BLaER1 treated with 17β-estradiol and CSF1 and Interleukin-3, amounts not matched to agents 10 nM and 100 nM (cell line): ENCODE measurements at regions not wholly inside any gene's neighbourhood (a gene's known extent, or its start where the extent isn't known, plus 50 kb on each side); places are given as distances from the start of the nearest gene placed in this dataset.

Source experiments
- H3K27ac ChIP-seq, 11 experiments: shearing (Covaris generic); formaldehyde crosslinking; 2 replicates each; pipeline ENCODE4 v1.8.1; 2022
- H3K27me3 ChIP-seq, 11 experiments: shearing (Covaris generic); formaldehyde crosslinking; 2 replicates each; pipeline ENCODE4 v1.8.1; 2022
- H3K36me3 ChIP-seq, 11 experiments: shearing (Covaris generic); formaldehyde crosslinking; 2 replicates each; pipeline ENCODE4 v1.8.1; 2022
- H3K4me1 ChIP-seq, 10 experiments: shearing (Covaris generic); formaldehyde crosslinking; 2 replicates each; pipeline ENCODE4 v1.8.1; 2022
- H3K4me2 ChIP-seq, 11 experiments: shearing (Covaris generic); formaldehyde crosslinking; 2 replicates each; pipeline ENCODE4 v1.8.1; 2022
- H3K4me3 ChIP-seq, 10 experiments: shearing (Covaris generic); formaldehyde crosslinking; 2 replicates each; pipeline ENCODE4 v1.8.1; 2022
- H3K9ac ChIP-seq, 11 experiments: shearing (Covaris generic); formaldehyde crosslinking; 2 replicates each; pipeline ENCODE4 v1.8.1; 2022
- H3K9me3 ChIP-seq, 11 experiments: shearing (Covaris generic); formaldehyde crosslinking; replicated peaks in 1 of 11; 2 replicates each; pipeline ENCODE4 v1.8.1; 2022
- H4K20me1 ChIP-seq, 11 experiments: shearing (Covaris generic); formaldehyde crosslinking; 2 replicates each; pipeline ENCODE4 v1.8.1; 2022
- Cebpa-rat ChIP-seq, 11 experiments: shearing (Covaris generic); IDR thresholded peaks; 2 replicates each; pipeline ENCODE4 v1.8.1; 2022

DNA sequence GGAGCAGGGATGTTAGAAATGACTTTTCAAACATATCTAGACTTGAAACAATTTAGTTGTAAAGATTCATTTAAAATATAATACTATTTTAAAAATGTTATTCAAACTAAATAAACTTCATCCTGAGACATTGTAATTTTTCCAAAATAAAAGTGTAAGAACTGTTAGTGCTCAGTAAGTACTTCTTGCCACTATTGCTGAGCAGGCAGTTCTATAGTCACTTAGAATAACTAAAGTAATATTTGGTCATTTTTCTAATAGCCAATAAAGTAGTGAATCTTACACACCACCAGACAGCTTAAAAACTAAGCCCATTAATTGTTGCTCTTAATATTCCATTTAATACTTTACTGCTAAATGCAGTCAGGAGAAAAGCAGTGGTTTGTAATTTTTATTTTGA, 1120.0 kb upstream of the CDH10 start:
- H3K9me3 ChIP-seq = peaks cover 8 to 12% (median 12%) of the 10 kb centered on the region in 11 experiments; a peak in 19 of 22 replicates
- no peaks in the 10 kb centered on the region for H4K20me1 ChIP-seq
- no peak overlapping the region for H3K4me2 ChIP-seq
- no peaks in the 10 kb centered on the region for H3K4me1 ChIP-seq
- no peak overlapping the region for H3K4me3 ChIP-seq
- H3K36me3 ChIP-seq = no peaks in the 10 kb centered on the region
- H3K9ac ChIP-seq = no peak overlapping the region
- H3K27me3 ChIP-seq = no peaks in the 10 kb centered on the region
- H3K27ac ChIP-seq = no peak overlapping the region
- TF ChIP-seq Cebpa-rat (IDR thresholded peaks at IDR 0.05) = no peak

DNA sequence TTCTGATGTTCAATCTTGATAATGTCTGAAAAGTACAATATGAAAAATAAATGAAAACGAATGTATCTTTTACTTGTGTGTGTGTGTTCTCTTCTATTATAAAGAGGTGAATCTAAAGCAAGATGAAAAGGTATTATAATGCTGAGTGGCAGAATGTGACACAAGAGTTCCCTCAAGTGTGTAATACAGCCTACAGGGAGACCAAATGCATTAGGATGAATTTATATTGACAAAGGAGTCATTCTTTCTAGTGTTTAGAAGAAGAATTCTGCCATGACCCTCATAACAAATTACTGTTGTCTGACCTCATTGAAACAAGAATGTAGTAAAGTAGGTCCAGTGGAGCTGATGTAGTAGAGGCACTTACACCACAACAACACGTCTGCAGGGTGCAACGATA, 1119.0 kb upstream of the CDH10 start:
- H3K27me3 ChIP-seq = no peaks in the 10 kb centered on the region
- H3K36me3 ChIP-seq = no peaks in the 10 kb centered on the region
- peaks cover under 1 to 3% (median 2%) of the 10 kb centered on the region in 11 experiments; a peak in 17 of 22 replicates for H3K9me3 ChIP-seq
- H4K20me1 ChIP-seq = no peaks in the 10 kb centered on the region
- H3K4me2 ChIP-seq = no peak overlapping the region
- no peaks in the 10 kb centered on the region for H3K4me1 ChIP-seq
- no peak overlapping the region for H3K4me3 ChIP-seq
- no peak overlapping the region for H3K9ac ChIP-seq
- no peak for TF ChIP-seq Cebpa-rat (IDR thresholded peaks at IDR 0.05)
- H3K27ac ChIP-seq = no peak overlapping the region

DNA sequence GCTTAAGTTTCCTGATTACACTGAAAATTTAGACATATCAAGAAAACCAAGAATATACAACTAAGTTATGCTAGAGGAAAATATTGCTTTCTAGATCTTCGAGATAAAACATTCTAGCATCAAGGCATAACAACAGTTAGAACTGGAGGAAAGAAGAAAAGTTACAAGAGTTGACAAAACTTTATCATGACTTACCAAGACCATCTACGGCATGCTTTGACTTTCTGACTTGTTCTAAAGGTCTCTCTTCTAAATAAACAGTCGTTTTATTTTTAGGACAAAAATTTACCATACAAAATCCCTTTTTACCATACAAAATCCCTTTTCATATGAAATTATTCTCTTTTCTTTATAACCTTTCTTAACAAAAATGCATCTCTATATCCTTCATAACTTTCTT, 1110.1 kb upstream of the CDH10 start:
- no peak for TF ChIP-seq Cebpa-rat (IDR thresholded peaks at IDR 0.05)
- no peak overlapping the region for H3K9ac ChIP-seq
- no peaks in the 10 kb centered on the region for H3K4me1 ChIP-seq
- peaks cover 35 to 45% (median 39%) of the 10 kb centered on the region in 11 experiments for H3K9me3 ChIP-seq
- H3K27ac ChIP-seq = no peak overlapping the region
- H3K36me3 ChIP-seq = no peaks in the 10 kb centered on the region
- no peaks in the 10 kb centered on the region for H3K27me3 ChIP-seq
- no peak overlapping the region for H3K4me2 ChIP-seq
- H4K20me1 ChIP-seq = no peaks in the 10 kb centered on the region
- no peak overlapping the region for H3K4me3 ChIP-seq

DNA sequence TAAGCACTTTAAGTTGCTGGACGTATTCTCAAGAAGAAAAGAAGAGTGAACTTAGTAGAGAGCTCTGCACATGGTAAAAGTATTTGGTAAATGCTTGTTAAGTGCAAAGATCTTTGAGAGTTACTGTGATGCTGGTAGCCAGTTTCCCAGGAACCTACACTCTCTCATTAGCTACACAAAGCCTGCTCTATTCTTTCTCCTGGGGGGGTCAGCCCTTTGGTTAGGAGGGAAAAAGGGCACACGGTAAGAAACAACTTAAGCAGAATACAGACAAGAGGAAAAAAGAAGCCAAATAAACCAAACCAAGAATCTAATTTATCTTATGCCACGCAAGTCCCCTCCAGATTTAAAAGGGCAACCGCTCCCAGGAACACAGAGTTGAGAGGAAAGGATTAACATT, 1100.1 kb upstream of the CDH10 start:
- Histone ChIP-seq H4K20me1 (no peaks in the 10 kb centered on the region), H3K4me1 (no peaks in the 10 kb centered on the region), H3K36me3 (no peaks in the 10 kb centered on the region), H3K27me3 (no peaks in the 10 kb centered on the region), H3K4me3 (no peak overlapping the region), H3K4me2 (no peak overlapping the region), H3K9me3 (no peaks in the 10 kb centered on the region), H3K9ac (no peak overlapping the region), H3K27ac (no peak overlapping the region)
- no peak for TF ChIP-seq Cebpa-rat (IDR thresholded peaks at IDR 0.05)

DNA sequence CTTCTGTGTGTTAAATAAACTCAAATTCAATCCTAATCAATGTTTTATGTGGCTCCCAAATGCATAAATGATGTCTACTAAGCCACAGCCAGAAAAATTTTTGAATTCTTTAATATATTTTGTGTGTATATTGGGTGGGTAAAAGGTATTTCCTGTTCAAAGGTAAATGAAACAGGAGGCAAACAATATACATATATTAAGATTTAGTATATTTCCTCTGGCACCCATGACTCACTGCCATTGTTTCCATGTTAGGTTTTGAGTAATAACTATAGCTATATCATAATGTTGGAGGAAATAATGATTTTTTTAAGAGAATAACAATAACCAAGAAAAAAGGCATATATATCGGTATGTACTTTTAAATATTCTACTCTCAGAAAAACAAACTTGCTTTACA, 1071.9 kb upstream of the CDH10 start:
- Histone ChIP-seq H3K9ac (no peak overlapping the region), H3K4me2 (no peak overlapping the region), H3K27me3 (no peaks in the 10 kb centered on the region), H4K20me1 (no peaks in the 10 kb centered on the region), H3K9me3 (no peaks in the 10 kb centered on the region), H3K36me3 (no peaks in the 10 kb centered on the region), H3K4me1 (peaks cover 0 to 9% (median 6%) of the 10 kb centered on the region in 10 experiments; a peak in 8 of 20 replicates), H3K27ac (no peak overlapping the region), H3K4me3 (no peak overlapping the region)
- TF ChIP-seq Cebpa-rat (IDR thresholded peaks at IDR 0.05) = no peak

DNA sequence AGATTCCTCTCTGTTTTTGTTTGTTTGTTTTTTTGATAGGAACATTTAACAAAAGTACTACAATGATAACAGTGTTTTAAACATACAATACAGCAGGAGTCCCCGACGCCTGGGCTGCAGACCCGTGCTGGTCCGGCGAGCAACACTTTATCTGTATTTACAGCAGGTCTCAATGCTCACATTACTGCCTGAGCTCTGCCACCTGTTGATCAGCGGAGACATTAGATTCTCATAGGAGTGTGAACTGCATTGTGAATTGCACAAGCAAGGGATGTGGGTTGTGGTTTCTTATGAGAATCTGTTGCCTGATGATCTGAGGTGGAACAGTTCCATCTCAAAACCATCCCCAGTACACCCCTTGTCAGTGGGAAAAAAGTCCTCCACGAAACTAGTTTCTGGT, 1068.5 kb upstream of the CDH10 start:
- Histone ChIP-seq H3K4me3 (no peak overlapping the region), H4K20me1 (no peaks in the 10 kb centered on the region), H3K4me2 (peak overlapping the region in 6 of 11 experiments; percentile 0 to 35 (median 15); a peak in 5 of 22 replicates), H3K36me3 (no peaks in the 10 kb centered on the region), H3K4me1 (peaks cover 0 to 9% (median 6%) of the 10 kb centered on the region in 10 experiments; a peak in 8 of 20 replicates), H3K9me3 (no peaks in the 10 kb centered on the region), H3K27ac (peak overlapping the region in 2 of 11 experiments; percentile 13 to 26; a peak in 1 of 22 replicates), H3K9ac (no peak overlapping the region), H3K27me3 (no peaks in the 10 kb centered on the region)
- peak in 7 of 11 experiments; percentile 38 to 76 (median 56); a peak in 7 of 22 replicates for TF ChIP-seq Cebpa-rat (IDR thresholded peaks at IDR 0.05)

DNA sequence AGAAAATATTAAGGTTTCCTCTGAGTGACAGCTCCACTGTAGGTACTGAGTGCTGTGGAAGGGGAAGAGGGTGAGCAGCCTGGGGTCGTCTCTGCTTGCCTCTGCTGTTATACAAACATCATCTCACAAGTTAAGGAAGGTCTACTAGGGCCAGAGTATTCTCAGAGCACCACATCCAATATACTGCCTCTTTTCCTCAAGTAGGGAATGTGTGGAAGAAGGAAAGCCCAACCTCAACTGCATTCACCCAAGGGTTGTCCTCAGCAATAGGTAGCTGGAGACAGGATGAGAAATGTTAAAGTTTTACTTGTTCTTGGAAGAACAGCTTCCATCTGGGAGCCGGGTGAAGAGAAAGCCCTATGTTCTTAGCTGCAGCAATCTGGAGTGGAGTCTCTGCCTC, 1062.3 kb upstream of the CDH10 start:
- Histone ChIP-seq H3K9ac (no peak overlapping the region), H3K4me3 (no peak overlapping the region), H3K4me1 (no peaks in the 10 kb centered on the region), H3K9me3 (no peaks in the 10 kb centered on the region), H4K20me1 (no peaks in the 10 kb centered on the region), H3K27ac (no peak overlapping the region), H3K4me2 (no peak overlapping the region), H3K36me3 (no peaks in the 10 kb centered on the region), H3K27me3 (no peaks in the 10 kb centered on the region)
- no peak for TF ChIP-seq Cebpa-rat (IDR thresholded peaks at IDR 0.05)

DNA sequence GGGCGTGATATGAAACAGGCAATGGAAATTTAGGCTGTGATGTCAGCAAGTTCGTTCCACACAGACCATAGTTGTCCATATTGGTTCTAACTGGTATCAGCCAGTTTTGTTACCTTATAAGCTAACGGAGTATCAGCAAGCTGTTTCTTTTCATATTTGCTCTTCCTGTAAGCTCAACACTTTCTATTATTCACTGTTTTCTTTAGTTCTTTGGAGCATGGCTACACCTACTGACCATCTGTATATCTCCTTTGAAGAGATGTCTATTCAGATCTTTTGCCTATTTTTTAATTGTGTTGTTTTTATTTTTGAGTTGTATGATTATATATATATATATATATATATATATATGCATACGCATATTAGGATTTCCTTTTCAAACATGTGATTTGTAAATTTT, 1057.2 kb upstream of the CDH10 start:
- TF ChIP-seq Cebpa-rat (IDR thresholded peaks at IDR 0.05) = no peak
- Histone ChIP-seq H3K4me2 (no peak overlapping the region), H3K9me3 (no peaks in the 10 kb centered on the region), H3K27ac (no peak overlapping the region), H3K4me1 (no peaks in the 10 kb centered on the region), H3K9ac (no peak overlapping the region), H3K4me3 (no peak overlapping the region), H3K36me3 (no peaks in the 10 kb centered on the region), H3K27me3 (no peaks in the 10 kb centered on the region), H4K20me1 (no peaks in the 10 kb centered on the region)

DNA sequence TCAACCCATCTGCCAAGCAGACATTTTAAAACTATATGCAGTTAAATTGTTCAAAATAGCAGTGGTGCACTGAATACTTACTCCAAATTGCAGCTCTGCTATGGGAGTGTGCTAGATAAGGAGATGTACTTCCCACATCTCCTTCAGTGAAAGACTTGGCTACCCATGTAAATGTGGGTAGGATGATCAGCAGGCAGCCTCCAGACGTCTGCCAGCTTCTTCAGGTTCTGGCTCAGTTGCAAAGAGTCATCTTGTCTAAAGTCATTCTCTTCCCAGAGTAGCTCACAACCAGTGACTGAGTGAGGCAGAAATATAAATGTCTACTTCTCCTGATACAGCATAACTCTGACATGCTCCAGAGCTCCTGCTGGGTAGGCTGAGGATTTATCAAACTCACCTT, 1050.0 kb upstream of the CDH10 start:
- no peak overlapping the region for H3K9ac ChIP-seq
- H4K20me1 ChIP-seq = no peaks in the 10 kb centered on the region
- no peak overlapping the region for H3K4me3 ChIP-seq
- no peaks in the 10 kb centered on the region for H3K9me3 ChIP-seq
- no peak overlapping the region for H3K4me2 ChIP-seq
- H3K27ac ChIP-seq = no peak overlapping the region
- no peak for TF ChIP-seq Cebpa-rat (IDR thresholded peaks at IDR 0.05)
- H3K4me1 ChIP-seq = no peaks in the 10 kb centered on the region
- H3K36me3 ChIP-seq = no peaks in the 10 kb centered on the region
- no peaks in the 10 kb centered on the region for H3K27me3 ChIP-seq

DNA sequence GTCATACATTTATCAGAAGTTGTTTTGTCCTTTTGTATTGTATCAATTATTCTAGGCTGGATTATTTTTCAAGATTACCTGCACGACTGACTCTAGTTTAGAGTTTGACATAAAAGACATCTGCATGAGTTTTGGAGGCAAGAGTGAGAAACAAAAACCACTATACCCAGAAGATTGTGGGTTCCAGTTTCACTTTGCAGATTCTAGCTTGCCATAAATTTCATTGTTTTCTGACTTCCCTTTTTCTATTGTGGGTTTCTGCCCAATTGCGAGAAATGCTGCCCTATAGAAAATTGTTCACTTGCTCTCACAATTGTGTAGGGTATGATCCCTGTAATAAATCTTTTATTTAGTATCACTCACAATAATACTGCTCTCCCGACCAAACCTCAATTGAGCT, 1043.4 kb upstream of the CDH10 start:
- Histone ChIP-seq H3K9ac (no peak overlapping the region), H3K4me1 (peaks cover 0 to 9% (median 6%) of the 10 kb centered on the region in 10 experiments; a peak in 8 of 20 replicates), H3K36me3 (no peaks in the 10 kb centered on the region), H3K4me2 (peak overlapping the region in 7 of 11 experiments; percentile 13 to 62 (median 39); a peak in 9 of 22 replicates), H3K27ac (no peak overlapping the region), H3K27me3 (no peaks in the 10 kb centered on the region), H3K9me3 (no peaks in the 10 kb centered on the region), H3K4me3 (no peak overlapping the region), H4K20me1 (no peaks in the 10 kb centered on the region)
- TF ChIP-seq Cebpa-rat (IDR thresholded peaks at IDR 0.05) = no peak
